Endothelial cell of umbilical vein (primary cell): ENCODE measurements at regions not wholly inside any gene's neighbourhood (a gene's known extent, or its start where the extent isn't known, plus 50 kb on each side); places are given as distances from the start of the nearest gene placed in this dataset.

ENCODE experiments used
- BruUV-seq: library from RNA; stranded (reverse); fragments of 400-500 nt; replicated peaks from 2 replicates; lab custom pipeline; 2021; lab: Mats Ljungman, UMichigan
- CTCF ChIA-PET: fragments of 300-600, 350-600 bp; sonication (Branson Sonifier 250); formaldehyde crosslinking; loops from one replicate; lab custom pipeline; 2021; ENCODE audit warnings: antibody characterized with exemption, inconsistent platforms; lab: Charles Lee
- POLR2A ChIA-PET: fragments of 300-600, 350-600 bp; sonication (Branson Sonifier 250); formaldehyde crosslinking; loops from one replicate; lab custom pipeline; 2021; ENCODE audit warnings: antibody characterized with exemption, inconsistent platforms; lab: Charles Lee
- DNase-seq: peaks from one replicate; pipeline ENCODE4 v3.0.0-alpha.2; 2011; ENCODE audit warnings: low read depth, low spot score
- FAIRE-seq: peaks from 2 replicates; lab custom pipeline; 2011; peaks lifted over from hg19 to GRCh38; lab: Jason Lieb, UNC
- H2AFZ ChIP-seq: 2 replicates; pipeline ENCODE4 v1.6.0; 2012; ENCODE audit warnings: low read depth, low read length, control low read depth, inconsistent platforms
- H3K27ac ChIP-seq: 2 replicates; pipeline ENCODE4 v1.5.1; 2011; ENCODE audit warnings: low read depth, mild to moderate bottlenecking, control low read depth, low read length, moderate library complexity; ENCODE audit not compliant: insufficient read depth
- H3K27me3 ChIP-seq, 2 experiments: 2 replicates each; pipeline versions ENCODE4 v1.6.0 to v1.6.1; 2011; ENCODE audit warnings: low read length in 2 of 2, mixed read lengths in 1 of 2; ENCODE audit not compliant: control insufficient read depth in 2 of 2, insufficient read depth in 2 of 2
- H3K36me3 ChIP-seq, 2 experiments: 2 replicates in 1 of 2; 3 replicates in 1 of 2; pipeline ENCODE4 v1.5.1; 2011; ENCODE audit warnings: low read length in 2 of 2, mild to moderate bottlenecking in 1 of 2, moderate library complexity in 1 of 2; ENCODE audit not compliant: control insufficient read depth in 2 of 2, insufficient read depth in 2 of 2; ENCODE audit errors: extremely low read depth in 1 of 2
- H3K4me1 ChIP-seq: 3 replicates; pipeline ENCODE4 v1.5.1; 2011; ENCODE audit warnings: mild to moderate bottlenecking, low read length; ENCODE audit not compliant: control insufficient read depth, insufficient read depth; ENCODE audit errors: extremely low read depth
- H3K4me2 ChIP-seq: 2 replicates; pipeline ENCODE4 v1.6.1; 2011; ENCODE audit warnings: low read length, control low read depth, mixed read lengths; ENCODE audit not compliant: insufficient read depth
- H3K4me3 ChIP-seq, 3 experiments: fragments of 200-600 bp in 1 of 3; sonication (generic), shearing (Covaris generic) in 1 of 3; replicated peaks in 1 of 3; 2 replicates each; pipeline ENCODE4 v1.5.1; 2011 to 2016; ENCODE audit warnings: control low read depth in 3 of 3, low read length in 3 of 3, mild to moderate bottlenecking in 2 of 3, inconsistent platforms in 1 of 3, low read depth in 1 of 3, moderate library complexity in 1 of 3; ENCODE audit not compliant: insufficient read depth in 1 of 3
- H3K79me2 ChIP-seq: 2 replicates; pipeline ENCODE4 v1.6.0; 2012; ENCODE audit warnings: low read length, inconsistent platforms; ENCODE audit not compliant: control insufficient read depth, insufficient read depth
- H3K9ac ChIP-seq: replicated peaks from 2 replicates; pipeline ENCODE3; 2011; ENCODE audit warnings: low read length, control low read depth; ENCODE audit not compliant: insufficient read depth; ENCODE audit errors: extremely low read depth
- H3K9me1 ChIP-seq: replicated peaks from 3 replicates; pipeline ENCODE4 v1.6.0; 2011; ENCODE audit warnings: mild to moderate bottlenecking, low read length; ENCODE audit not compliant: control insufficient read depth, insufficient read depth; ENCODE audit errors: extremely low read depth
- H3K9me3 ChIP-seq: replicated peaks from 2 replicates; pipeline ENCODE4 v1.5.1; 2012; ENCODE audit warnings: low read length, inconsistent platforms; ENCODE audit not compliant: control insufficient read depth, insufficient read depth
- H4K20me1 ChIP-seq: replicated peaks from 2 replicates; pipeline ENCODE3; 2011; ENCODE audit warnings: mild to moderate bottlenecking, low read length; ENCODE audit not compliant: control insufficient read depth, insufficient read depth; ENCODE audit errors: extremely low read depth
- CTCF ChIP-seq, 2 donors: IDR thresholded peaks; 1 replicate in 1 of 2; 2 replicates in 1 of 2; pipeline ENCODE4 v1.5.1; 2011; ENCODE audit warnings: low read length in 2 of 2, mild to moderate bottlenecking in 2 of 2, moderate library complexity in 2 of 2, control low read depth in 1 of 2, inconsistent platforms in 1 of 2, low read depth in 1 of 2; ENCODE audit not compliant: insufficient read depth in 1 of 2; ENCODE audit errors: extremely low read depth in 1 of 2
- EZH2 ChIP-seq: IDR thresholded peaks from 2 replicates; pipeline ENCODE4 v1.6.1; 2012; ENCODE audit warnings: borderline replicate concordance, low read depth, mild to moderate bottlenecking, moderate library complexity, low read length, inconsistent platforms; ENCODE audit not compliant: severe bottlenecking
- FOS ChIP-seq: IDR thresholded peaks from 2 replicates; pipeline ENCODE4 v1.6.1; 2011; ENCODE audit warnings: mild to moderate bottlenecking, low read length, moderate library complexity, borderline replicate concordance; ENCODE audit not compliant: insufficient read depth
- GATA2 ChIP-seq: IDR thresholded peaks from 2 replicates; pipeline ENCODE4 v1.7.0; 2011; ENCODE audit warnings: low read depth, mild to moderate bottlenecking, moderate library complexity, mixed read lengths, low read length; ENCODE audit not compliant: insufficient read length, insufficient read depth
- JUN ChIP-seq: IDR thresholded peaks from 2 replicates; pipeline ENCODE4 v1.6.1; 2011; ENCODE audit warnings: borderline replicate concordance, low read depth; ENCODE audit not compliant: insufficient read length, insufficient read depth
- MAX ChIP-seq: IDR thresholded peaks from 2 replicates; pipeline ENCODE4 v1.6.1; 2011; ENCODE audit not compliant: insufficient read depth, insufficient read length
- MYC ChIP-seq: IDR thresholded peaks from one replicate; pipeline ENCODE4 v1.6.1; 2011; ENCODE audit warnings: mild to moderate bottlenecking, low read depth, low read length
- POLR2A ChIP-seq: IDR thresholded peaks from 2 replicates; pipeline ENCODE4 v1.6.1; 2012; ENCODE audit warnings: low read depth, mild to moderate bottlenecking, control low read depth, low read length
- POLR2AphosphoS5 ChIP-seq: IDR thresholded peaks from 2 replicates; pipeline ENCODE4 v1.6.1; 2012; ENCODE audit warnings: low read depth, mild to moderate bottlenecking, control low read depth, low read length, moderate library complexity; ENCODE audit not compliant: insufficient read depth
- dilution Hi-C: fragments of 300-500 bp; cut with MboI; formaldehyde crosslinking; loops from one replicate; pipeline ENCODE4 v1.15.0; 2019; ENCODE audit warnings: low sequenced_read_pairs; ENCODE audit not compliant: extremely low pct_ligation_motif_present
- intact Hi-C: fragments of 100-400 bp; cut with micrococcal nuclease; formaldehyde crosslinking; loops from one replicate; pipeline ENCODE4 v1.10.0; 2022

GRCh38 chr4:116926631-116927295 is 158.6 kb downstream of the TRAM1L1 start:
- Histone ChIP-seq H3K27ac (no peak overlapping the region), H3K9me3 (no peaks in the 10 kb centered on the region), H3K9ac (no peak overlapping the region), H3K79me2 (no peaks in the 10 kb centered on the region), H3K4me2 (no peak overlapping the region), H3K9me1 (no peaks in the 10 kb centered on the region), H3K4me3 (no peak overlapping the region), H3K36me3 (no peaks in the 10 kb centered on the region), H4K20me1 (no peaks in the 10 kb centered on the region), H3K27me3 (peaks cover 10 to 20% of the 10 kb centered on the region in 2 experiments), H3K4me1 (no peaks in the 10 kb centered on the region), H2AFZ (no peak overlapping the region)
- intact Hi-C loops = no loop called here
- no TSS peak for BruUV-seq
- dilution Hi-C loops = no loop called here
- TF ChIP-seq GATA2 (no peak), POLR2A (no peak), MAX (no peak), FOS (no peak), CTCF (IDR thresholded peaks at IDR 0.05; ENCODE audit: extremely low read depth in 1 of 2, insufficient read depth in 1 of 2, low read depth in 1 of 2, low read length in 2 of 2) (no peak), JUN (no peak), MYC (no peak), POLR2AphosphoS5 (no peak), EZH2 (no peak)
- FAIRE-seq (no peak), DNase-seq (no peak)
- POLR2A ChIA-PET = no interaction called here
- CTCF ChIA-PET = interaction anchor here (1.0 kb wide), 1 partner anchor 13 kb away, joined by 3 read pairs; no protein-coding TSS in a partner anchor
